ENCODE measurements at regions not wholly inside any gene's neighbourhood (a gene's known extent, or its start where the extent isn't known, plus 50 kb on each side); places are given as distances from the start of the nearest gene placed in this dataset.
A peak's percentile ranks its signal among the peaks of the same experiment; 100 is the strongest.

- DNase-seq (ENCODE audit: low spot score), result no peak
These were observed 333.0 kb upstream of the N4BP1 start for GRCh38 chr16:48942996-48943395.

GRCh38 chr16:48936811-48937210, 326.8 kb upstream of the N4BP1 start:
- no peak for DNase-seq (ENCODE audit: low spot score)

- DNase-seq (ENCODE audit: low spot score), result no peak
These were observed 322.4 kb upstream of the N4BP1 start for GRCh38 chr16:48932216-48932855.

GRCh38 chr16:48930951-48931553, 321.1 kb upstream of the N4BP1 start:
- no peak for DNase-seq (ENCODE audit: low spot score)

- no peak for DNase-seq (ENCODE audit: low spot score)
These were observed 309.8 kb upstream of the N4BP1 start for GRCh38 chr16:48919791-48920190.

GRCh38 chr16:48918520-48919258, 308.7 kb upstream of the N4BP1 start:
- DNase-seq (ENCODE audit: low spot score), result no peak

GRCh38 chr16:48916566-48916965, 306.6 kb upstream of the N4BP1 start:
- no peak for DNase-seq (ENCODE audit: low spot score)

- DNase-seq (ENCODE audit: low spot score), result no peak
These were observed 304.1 kb upstream of the N4BP1 start for GRCh38 chr16:48914070-48914469.

GRCh38 chr16:48913384-48913783, 303.4 kb upstream of the N4BP1 start:
- DNase-seq (ENCODE audit: low spot score), result no peak

- no peak for DNase-seq (ENCODE audit: low spot score)
These were observed 302.4 kb upstream of the N4BP1 start for GRCh38 chr16:48912360-48912759.

- no peak for DNase-seq (ENCODE audit: low spot score)
These were observed 301.7 kb upstream of the N4BP1 start for GRCh38 chr16:48911700-48912099.

GRCh38 chr16:48910214-48910613, 300.2 kb upstream of the N4BP1 start:
- DNase-seq (ENCODE audit: low spot score), result no peak

GRCh38 chr16:48909231-48909630, 299.3 kb upstream of the N4BP1 start:
- DNase-seq (ENCODE audit: low spot score), result no peak

GRCh38 chr16:48907906-48908634, 298.1 kb upstream of the N4BP1 start:
- no peak for DNase-seq (ENCODE audit: low spot score)

GRCh38 chr16:48905632-48906505, 295.9 kb upstream of the N4BP1 start:
- no peak for DNase-seq (ENCODE audit: low spot score)

GRCh38 chr16:48904333-48904732, 294.4 kb upstream of the N4BP1 start:
- DNase-seq (ENCODE audit: low spot score), result no peak

GRCh38 chr16:48903039-48903438, 293.1 kb upstream of the N4BP1 start:
- peak; percentile 16 for DNase-seq (ENCODE audit: low spot score)

GRCh38 chr16:48901712-48902374, 291.9 kb upstream of the N4BP1 start:
- peak; percentile 60 for DNase-seq (ENCODE audit: low spot score)

- DNase-seq (ENCODE audit: low spot score), result no peak
These were observed 289.5 kb upstream of the N4BP1 start for GRCh38 chr16:48899500-48899899.

GRCh38 chr16:48897698-48898205, 287.8 kb upstream of the N4BP1 start:
- DNase-seq (ENCODE audit: low spot score), result no peak

- DNase-seq (ENCODE audit: low spot score), result no peak
These were observed 285.2 kb upstream of the N4BP1 start for GRCh38 chr16:48895142-48895541.
